GM18519 (cell line): ENCODE measurements at regions not wholly inside any gene's neighbourhood (a gene's known extent, or its start where the extent isn't known, plus 50 kb on each side); places are given as distances from the start of the nearest gene placed in this dataset.

Experiments
- ATAC-seq: cut with Tn5 transposase; IDR thresholded peaks from one replicate; pipeline ENCODE4 v1.9.1; 2021; ENCODE audit warnings: mild to moderate bottlenecking, moderate library complexity; ENCODE audit not compliant: unreplicated experiment, low FRiP score

- no peak for ATAC-seq
Observed at GRCh38 chr18:29647700-29648099, 1394.8 kb downstream of the DSC3 start.

- ATAC-seq, result no peak
Observed at GRCh38 chr18:29644276-29644675, 1398.3 kb downstream of the DSC3 start.

- ATAC-seq, result no peak
Observed at GRCh38 chr18:29629493-29630036, 1413.0 kb downstream of the DSC3 start.

- no peak for ATAC-seq
Observed at GRCh38 chr18:29626094-29626493, 1416.4 kb downstream of the DSC3 start.

- ATAC-seq, result no peak
Observed at GRCh38 chr18:29616867-29617266, 1425.7 kb downstream of the DSC3 start.

GRCh38 chr18:29608982-29609381 lies 1432.1 kb upstream of the CDH2 start:
- no peak for ATAC-seq

- ATAC-seq, result no peak
Observed at GRCh38 chr18:29605365-29605764, 1428.4 kb upstream of the CDH2 start.

- no peak for ATAC-seq
Observed at GRCh38 chr18:29596959-29597358, 1420.0 kb upstream of the CDH2 start.

GRCh38 chr18:29594493-29594892 lies 1417.6 kb upstream of the CDH2 start:
- ATAC-seq, result no peak

- ATAC-seq, result no peak
Observed at GRCh38 chr18:29588446-29589100, 1411.6 kb upstream of the CDH2 start.

GRCh38 chr18:29586210-29586609 lies 1409.3 kb upstream of the CDH2 start:
- ATAC-seq, result no peak

GRCh38 chr18:29560270-29560669 lies 1383.3 kb upstream of the CDH2 start:
- peak; percentile 96 for ATAC-seq

GRCh38 chr18:29556070-29556469 lies 1379.1 kb upstream of the CDH2 start:
- ATAC-seq, result no peak

GRCh38 chr18:29549759-29550158 lies 1372.8 kb upstream of the CDH2 start:
- no peak for ATAC-seq

GRCh38 chr18:29547626-29548025 lies 1370.7 kb upstream of the CDH2 start:
- ATAC-seq, result no peak

- ATAC-seq, result no peak
Observed at GRCh38 chr18:29540548-29540947, 1363.6 kb upstream of the CDH2 start.

- ATAC-seq, result no peak
Observed at GRCh38 chr18:29531746-29532145, 1354.8 kb upstream of the CDH2 start.

- no peak for ATAC-seq
Observed at GRCh38 chr18:29523371-29523770, 1346.4 kb upstream of the CDH2 start.

GRCh38 chr18:29512761-29513160 lies 1335.8 kb upstream of the CDH2 start:
- ATAC-seq, result no peak

- peak; percentile 57 for ATAC-seq
Observed at GRCh38 chr18:29512203-29512602, 1335.3 kb upstream of the CDH2 start.

GRCh38 chr18:29501952-29502351 lies 1325.0 kb upstream of the CDH2 start:
- ATAC-seq, result no peak

- no peak for ATAC-seq
Observed at GRCh38 chr18:29496152-29496680, 1319.3 kb upstream of the CDH2 start.
